Activated CD8-positive, alpha-beta memory T cell treated with anti-CD3 and anti-CD28 coated beads, Interleukin-2, amount 50 U/mL, for 24 hours (primary cell): ENCODE measurements at regions not wholly inside any gene's neighbourhood (a gene's known extent, or its start where the extent isn't known, plus 50 kb on each side); places are given as distances from the start of the nearest gene placed in this dataset.

ENCODE experiments used
- DNase-seq: peaks from one replicate; pipeline ENCODE4 v3.0.0-alpha.2; 2020; ENCODE audit errors: extremely low read depth

DNA sequence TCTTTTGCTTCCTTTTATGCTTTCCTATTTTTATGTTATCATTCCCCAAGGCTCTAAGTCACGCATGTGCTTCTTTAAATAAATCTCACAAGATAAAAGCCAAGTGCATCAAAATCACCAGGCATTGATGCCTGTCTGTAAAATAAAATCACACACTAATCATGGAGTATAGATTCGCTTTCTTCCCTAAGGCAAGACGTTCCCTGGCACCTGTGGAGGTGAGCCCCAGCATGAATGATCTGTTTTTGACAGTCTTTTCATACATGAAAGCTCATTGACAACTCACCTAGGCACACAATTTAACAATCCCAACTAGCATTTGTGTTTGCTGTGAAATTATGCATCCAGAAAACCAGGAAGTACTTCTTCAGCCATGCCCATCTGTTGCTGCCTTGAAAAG is 146.9 kb upstream of the DMAC1 start:
- no peak for DNase-seq

DNA sequence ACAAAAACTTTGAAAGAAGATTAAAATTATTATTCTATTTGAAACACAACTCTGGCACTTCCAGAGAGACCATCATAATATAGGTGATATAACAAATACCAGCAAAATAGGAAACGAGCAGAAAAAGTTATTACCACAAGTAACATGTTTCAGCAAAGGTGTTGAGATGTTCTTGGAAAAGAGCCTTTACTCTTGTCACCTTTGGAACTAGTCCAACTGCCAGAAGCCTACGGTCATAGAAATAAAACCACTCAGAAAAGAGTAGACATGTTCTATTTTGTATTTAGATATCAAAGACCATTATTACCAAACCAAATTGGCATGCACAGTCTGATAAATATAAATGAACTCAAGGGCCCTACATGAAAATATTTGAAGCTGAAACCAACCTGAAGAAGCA is 145.0 kb upstream of the DMAC1 start:
- no peak for DNase-seq

- DNase-seq = no peak
Observed at GRCh38 chr9:7937761-7938491, 138.3 kb upstream of the DMAC1 start.

DNA sequence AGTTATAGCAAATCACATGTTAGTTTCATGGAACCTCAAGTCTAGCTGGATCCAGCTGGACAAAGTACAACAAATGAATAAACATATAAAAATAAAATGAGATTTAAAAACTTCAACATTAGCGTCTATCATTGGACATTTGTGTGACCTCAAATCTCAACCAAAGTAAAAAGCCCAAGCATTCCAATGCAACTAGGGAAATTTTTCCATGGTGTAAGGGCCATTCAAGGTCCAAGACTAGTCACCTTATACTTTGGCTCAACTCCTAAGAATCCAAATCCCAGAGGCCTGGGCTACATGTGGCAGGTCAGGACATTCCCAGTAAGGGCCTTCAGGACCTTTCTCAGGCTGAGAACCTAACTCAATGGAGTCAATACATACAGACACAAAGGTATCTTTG is 137.4 kb upstream of the DMAC1 start:
- no peak for DNase-seq

- DNase-seq = no peak
Observed at GRCh38 chr9:7936163-7936562, 136.6 kb upstream of the DMAC1 start.

GRCh38 chr9:7935681-7936080 is 136.1 kb upstream of the DMAC1 start:
- DNase-seq = no peak

GRCh38 chr9:7932767-7933166 is 133.2 kb upstream of the DMAC1 start:
- DNase-seq = no peak

- DNase-seq = no peak
Observed at GRCh38 chr9:7930613-7931012, 131.0 kb upstream of the DMAC1 start.

DNA sequence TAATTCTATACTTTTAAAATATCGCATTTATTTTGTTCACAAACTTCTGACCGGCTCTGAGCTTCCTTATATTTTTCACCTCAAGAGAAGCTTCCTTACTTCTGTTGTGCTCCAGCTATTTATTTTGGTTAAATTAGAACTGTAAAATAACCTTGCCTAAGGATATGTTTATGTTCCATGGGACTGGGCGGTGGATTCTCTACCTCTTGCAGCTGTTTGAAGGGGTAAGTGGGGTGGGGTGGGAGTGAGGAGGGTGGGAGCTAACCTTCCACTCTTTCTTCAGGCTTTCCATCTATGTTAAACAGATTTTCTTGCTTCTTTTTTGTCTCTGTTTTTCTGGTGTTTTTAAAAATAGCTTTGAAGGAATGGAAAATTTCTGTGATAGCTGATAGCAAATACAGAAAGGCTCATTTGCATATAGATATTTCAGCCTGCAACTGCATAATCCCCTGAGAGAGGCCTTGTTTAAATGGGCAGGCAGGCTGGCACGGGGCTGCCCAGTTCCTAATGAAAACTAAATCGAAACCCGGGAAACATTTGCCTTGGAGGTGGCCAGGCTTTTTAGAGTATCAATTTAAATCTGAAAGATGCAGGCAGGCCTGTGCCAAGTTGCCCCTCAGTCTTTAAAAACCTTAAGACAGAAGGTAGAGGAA is 122.1 kb upstream of the DMAC1 start:
- DNase-seq = no peak

GRCh38 chr9:7912037-7912535 is 112.5 kb upstream of the DMAC1 start:
- DNase-seq = no peak

DNA sequence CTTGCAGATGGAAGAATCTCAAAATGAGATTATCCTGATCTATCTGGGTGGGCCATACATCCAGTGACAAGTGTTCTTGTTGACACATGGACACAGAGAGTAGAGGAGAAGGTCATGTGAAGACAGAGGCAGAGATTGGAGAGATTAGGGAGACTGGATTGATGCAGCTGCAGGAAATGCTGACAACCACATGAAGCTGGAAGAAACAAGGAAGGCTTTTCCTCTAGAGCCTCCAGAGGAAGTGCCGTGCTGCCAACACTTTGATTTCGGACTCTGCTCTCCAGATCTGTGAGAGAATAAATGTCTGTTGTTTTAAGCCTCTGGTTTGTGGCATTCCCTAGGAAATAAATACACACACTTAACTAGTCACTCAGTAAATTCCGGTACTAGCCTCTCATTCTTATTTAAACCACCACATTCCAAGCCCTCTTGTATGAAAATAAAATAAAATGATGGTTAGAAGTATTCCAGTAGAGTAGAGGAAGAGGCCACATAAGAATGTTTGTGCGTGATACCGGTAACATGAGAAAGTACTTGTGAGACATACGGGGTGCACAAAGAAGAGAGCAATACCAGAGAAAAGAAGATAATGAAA is 110.9 kb upstream of the DMAC1 start:
- no peak for DNase-seq

- DNase-seq = no peak
Observed at GRCh38 chr9:7909537-7909936, 110.0 kb upstream of the DMAC1 start.

- no peak for DNase-seq
Observed at GRCh38 chr9:7907551-7908337, 108.2 kb upstream of the DMAC1 start.

DNA sequence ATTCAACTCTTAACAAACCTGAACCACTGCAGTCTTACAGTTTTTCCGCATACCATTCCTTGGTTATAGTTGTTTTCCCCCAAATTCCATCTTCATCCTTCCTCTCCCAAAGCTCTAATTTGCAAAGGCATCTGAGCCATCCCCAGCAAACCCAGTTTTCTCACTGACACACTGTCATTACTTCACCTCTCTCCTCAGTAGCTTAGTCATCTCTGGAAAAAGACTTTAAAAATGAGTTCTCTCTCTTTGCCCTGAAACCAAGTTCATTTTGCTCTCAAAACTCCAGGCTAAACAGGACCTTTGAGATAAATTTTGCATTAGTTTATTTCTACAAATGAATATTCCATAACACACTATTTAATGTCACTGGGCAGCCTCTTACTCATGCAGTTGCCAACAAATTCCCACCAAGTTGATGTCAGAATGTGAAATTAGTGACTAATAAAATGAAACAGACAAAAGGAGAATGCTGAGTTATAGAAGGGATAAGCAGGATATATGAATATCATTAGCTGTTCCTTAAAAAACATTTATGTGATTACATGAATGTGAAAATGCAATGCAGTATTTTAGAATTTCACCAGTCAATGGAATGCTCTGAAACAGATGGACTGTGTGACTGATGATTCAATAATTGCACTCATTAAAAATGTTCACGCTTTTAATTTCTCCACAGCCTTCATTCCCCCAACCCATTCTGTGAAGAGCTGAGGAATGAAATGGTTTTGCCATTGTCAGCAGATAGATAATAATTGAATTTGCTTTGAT is 107.4 kb upstream of the DMAC1 start:
- no peak for DNase-seq

GRCh38 chr9:7901621-7902020 is 102.0 kb upstream of the DMAC1 start:
- DNase-seq = no peak

DNA sequence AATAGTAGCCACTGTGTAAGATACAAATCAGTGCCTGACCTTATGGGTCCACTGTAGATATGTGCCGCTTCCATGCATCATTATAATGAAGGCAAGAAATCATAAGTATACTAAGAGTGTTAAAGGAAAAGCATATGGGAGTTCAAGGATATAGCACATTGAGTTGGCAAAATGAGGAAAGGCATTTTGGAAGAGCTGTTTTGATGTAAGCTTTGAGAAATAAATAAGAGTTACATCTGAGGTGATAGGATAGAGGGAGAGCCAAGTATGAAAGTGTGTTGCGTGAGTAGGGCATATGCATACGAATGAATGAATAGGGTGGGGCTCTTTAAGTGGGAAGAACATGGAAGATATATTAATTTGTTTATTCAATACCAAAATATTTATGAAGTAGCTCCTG is 101.0 kb upstream of the DMAC1 start:
- DNase-seq = no peak

- no peak for DNase-seq
Observed at GRCh38 chr9:7899753-7900152, 100.2 kb upstream of the DMAC1 start.

DNA sequence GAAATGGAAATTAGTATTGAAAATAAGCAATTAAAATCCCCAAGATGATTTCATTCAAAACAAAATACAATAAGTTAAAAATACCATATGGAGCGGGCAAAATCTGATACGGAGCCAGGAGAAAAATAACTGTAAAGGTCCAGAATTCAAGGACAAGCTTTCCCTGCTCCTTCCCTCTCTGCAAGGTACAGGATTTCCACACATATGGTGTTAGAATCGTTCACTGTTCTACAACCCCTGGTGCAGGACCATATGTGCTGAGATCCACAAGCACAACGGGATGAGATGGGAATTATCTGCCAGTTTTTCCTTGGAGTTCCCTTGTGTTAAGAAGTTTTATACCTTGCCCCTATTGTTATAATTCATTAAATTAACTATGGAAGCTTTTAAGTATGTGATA is 94.7 kb upstream of the DMAC1 start:
- DNase-seq = no peak

DNA sequence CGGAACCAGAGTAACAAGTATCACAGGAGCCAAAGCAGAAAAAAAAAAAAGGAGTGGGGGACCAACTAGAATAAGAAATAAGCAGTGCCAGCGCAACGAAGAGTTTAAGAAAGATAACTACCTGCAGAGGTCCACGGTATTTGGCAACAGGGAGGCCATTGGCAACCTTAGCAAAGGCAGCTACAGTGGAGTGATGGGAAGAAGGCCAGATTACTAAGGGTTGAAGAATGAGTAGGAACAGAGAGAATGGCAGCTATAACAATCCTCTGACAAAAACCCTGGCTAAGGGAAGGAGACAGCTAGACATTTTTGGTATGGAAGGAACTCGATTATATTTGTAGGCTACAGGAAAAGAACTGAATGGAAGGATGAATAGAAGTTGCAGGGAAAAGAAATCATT is 93.4 kb upstream of the DMAC1 start:
- no peak for DNase-seq

GRCh38 chr9:7879551-7880245 is 80.1 kb upstream of the DMAC1 start:
- no peak for DNase-seq
